HEK293T (cell line): ENCODE measurements at regions not wholly inside any gene's neighbourhood (a gene's known extent, or its start where the extent isn't known, plus 50 kb on each side); places are given as distances from the start of the nearest gene placed in this dataset.
"Not testable (repeated sequence)": the region's sequence is repeated elsewhere in the genome, so short reads cannot be mapped to it uniquely, and the experiment has no call there.

ENCODE experiments used
- CTCF ChIA-PET: fragments of 350-600 bp; formaldehyde crosslinking; extraction: SDS; loops from one replicate; lab custom pipeline; 2021; ENCODE audit warnings: antibody characterized with exemption, inconsistent platforms; lab: Yijun Ruan, JAX
- POLR2A ChIA-PET: fragments of 350-600 bp; formaldehyde crosslinking; extraction: SDS; loops from one replicate; lab custom pipeline; 2020; ENCODE audit warnings: antibody characterized with exemption, inconsistent platforms; lab: Yijun Ruan, JAX
- DNase-seq: peaks from one replicate; pipeline ENCODE4 v3.0.0; 2012; ENCODE audit warnings: mixed read lengths; ENCODE audit errors: extremely low spot score
- ARNT ChIP-seq: fragments of 450-650 bp; IDR thresholded peaks from 2 replicates; pipeline ENCODE4 v1.6.1; 2017; ENCODE audit warnings: mild to moderate bottlenecking
- BHLHE40 ChIP-seq: fragments of 450-650 bp; IDR thresholded peaks from 2 replicates; pipeline ENCODE4 v1.6.1; 2016; ENCODE audit warnings: mild to moderate bottlenecking, moderate library complexity, borderline replicate concordance
- CTBP1 ChIP-seq: fragments of 450-650 bp; IDR thresholded peaks from 2 replicates; pipeline ENCODE4 v1.6.1; 2016; ENCODE audit warnings: borderline replicate concordance
- ELF4 ChIP-seq: fragments of 450-650 bp; IDR thresholded peaks from 2 replicates; pipeline ENCODE4 v1.6.1; 2017; ENCODE audit warnings: antibody characterized with exemption
- FOXA1 ChIP-seq: fragments of 450-650 bp; IDR thresholded peaks from 2 replicates; pipeline ENCODE4 v1.6.1; 2016; ENCODE audit warnings: mild to moderate bottlenecking
- FOXK2 ChIP-seq: fragments of 450-650 bp; IDR thresholded peaks from 2 replicates; pipeline ENCODE4 v1.6.1; 2016; ENCODE audit warnings: mild to moderate bottlenecking
- FOXM1 ChIP-seq: fragments of 450-650 bp; IDR thresholded peaks from 2 replicates; pipeline ENCODE4 v1.6.1; 2017; ENCODE audit warnings: mild to moderate bottlenecking, borderline replicate concordance
- HDGF ChIP-seq: fragments of 450-650 bp; IDR thresholded peaks from 2 replicates; pipeline ENCODE4 v1.6.1; 2017; ENCODE audit warnings: antibody characterized with exemption, borderline replicate concordance
- L3MBTL2 ChIP-seq: fragments of 450-650 bp; conservative IDR thresholded peaks from 2 replicates; pipeline ENCODE4 v1.6.1; 2016; ENCODE audit warnings: mild to moderate bottlenecking
- LEF1 ChIP-seq: fragments of 450-650 bp; IDR thresholded peaks from 2 replicates; pipeline ENCODE4 v1.6.1; 2017; ENCODE audit warnings: mild to moderate bottlenecking, borderline replicate concordance
- NFRKB ChIP-seq: fragments of 450-650 bp; IDR thresholded peaks from 2 replicates; pipeline ENCODE4 v1.6.1; 2016; ENCODE audit warnings: mild to moderate bottlenecking, moderate library complexity
- SP1 ChIP-seq: fragments of 450-650 bp; IDR thresholded peaks from 2 replicates; pipeline ENCODE4 v1.6.1; 2017
- SUZ12 ChIP-seq: fragments of 450-650 bp; IDR thresholded peaks from 2 replicates; pipeline ENCODE4 v1.6.1; 2016; ENCODE audit warnings: mild to moderate bottlenecking
- TARDBP ChIP-seq: fragments of 450-650 bp; IDR thresholded peaks from 2 replicates; pipeline ENCODE4 v1.6.1; 2016
- ZNF384 ChIP-seq: fragments of 450-650 bp; IDR thresholded peaks from 2 replicates; pipeline ENCODE4 v1.6.1; 2016
- TF ChIP-seq, protein P1 (sequence below): fragments of 450-650 bp; IDR thresholded peaks from 2 replicates; pipeline ENCODE4 v1.6.1; 2016

- POLR2A ChIA-PET: no interaction called here
- CTCF ChIA-PET: interaction anchor here (0.6 kb wide), 1 partner anchor 89 kb away, joined by 3 read pairs; no protein-coding TSS in a partner anchor
- DNase-seq: no peak
- no peak for TF ChIP-seq LEF1
- TF ChIP-seq NFRKB: no peak
- TF ChIP-seq ZNF384: no peak
- no peak for TF ChIP-seq ELF4
- no peak for TF ChIP-seq HDGF
- no peak for TF ChIP-seq FOXM1
- no peak for TF ChIP-seq ARNT
- TF ChIP-seq L3MBTL2: no peak
- TF ChIP-seq SP1: no peak
- TF ChIP-seq CTBP1: no peak
- TF ChIP-seq TARDBP: no peak
- TF ChIP-seq BHLHE40: no peak
- no peak for TF ChIP-seq FOXK2
Measured at GRCh38 chr9:71268871-71269635, 147.6 kb upstream of the TRPM3 start.

DNA sequence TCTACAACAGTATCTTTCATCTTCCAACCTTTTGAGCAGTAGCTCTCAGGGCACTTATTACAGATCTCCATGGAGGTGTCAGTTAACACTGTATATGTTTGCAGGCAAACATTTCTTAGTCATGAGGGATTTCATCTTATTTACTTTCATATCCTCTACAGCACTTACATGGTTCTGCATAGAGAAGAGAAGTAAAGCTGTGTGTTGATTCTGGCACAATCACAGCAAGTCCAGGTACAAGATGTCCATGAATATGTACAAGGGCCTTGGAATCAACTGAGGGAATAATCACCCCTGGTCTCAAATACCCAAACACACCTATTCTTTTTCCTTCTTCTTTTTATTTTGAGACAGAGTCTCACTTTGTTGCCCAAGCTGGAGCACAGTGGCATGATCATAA is 142.0 kb upstream of the TRPM3 start:
- no peak for DNase-seq
- POLR2A ChIA-PET: no interaction called here
- CTCF ChIA-PET: no interaction called here

GRCh38 chr9:71260419-71260818 is 139.0 kb upstream of the TRPM3 start:
- DNase-seq, CTCF ChIA-PET, POLR2A ChIA-PET: not testable (repeated sequence)

More for the DNA sequence above, 142.0 kb upstream of the TRPM3 start:
- TF ChIP-seq FOXK2: no peak

- ChIA-PET CTCF (no interaction called here), POLR2A (no interaction called here)
- no peak for DNase-seq
- TF ChIP-seq BHLHE40 (no peak), LEF1 (no peak), SUZ12 (no peak), SP1 (no peak), NFRKB (no peak), CTBP1 (no peak), L3MBTL2 (no peak), ELF4 (no peak), ZNF384 (no peak), FOXK2 (no peak), TARDBP (no peak), HDGF (no peak), FOXM1 (no peak), FOXA1 (no peak), ARNT (no peak)
- TF ChIP-seq, protein P1, sequence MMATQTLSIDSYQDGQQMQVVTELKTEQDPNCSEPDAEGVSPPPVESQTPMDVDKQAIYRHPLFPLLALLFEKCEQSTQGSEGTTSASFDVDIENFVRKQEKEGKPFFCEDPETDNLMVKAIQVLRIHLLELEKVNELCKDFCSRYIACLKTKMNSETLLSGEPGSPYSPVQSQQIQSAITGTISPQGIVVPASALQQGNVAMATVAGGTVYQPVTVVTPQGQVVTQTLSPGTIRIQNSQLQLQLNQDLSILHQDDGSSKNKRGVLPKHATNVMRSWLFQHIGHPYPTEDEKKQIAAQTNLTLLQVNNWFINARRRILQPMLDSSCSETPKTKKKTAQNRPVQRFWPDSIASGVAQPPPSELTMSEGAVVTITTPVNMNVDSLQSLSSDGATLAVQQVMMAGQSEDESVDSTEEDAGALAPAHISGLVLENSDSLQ: no peak
Measured at GRCh38 chr9:71254592-71255277, 133.3 kb upstream of the TRPM3 start.

- POLR2A ChIA-PET: no interaction called here
- TF ChIP-seq ELF4: no peak
- no peak for DNase-seq
- CTCF ChIA-PET: no interaction called here
Measured at GRCh38 chr9:71253011-71253410, 131.6 kb upstream of the TRPM3 start.

GRCh38 chr9:71250581-71250980 is 129.2 kb upstream of the TRPM3 start:
- TF ChIP-seq FOXA1: no peak
- no peak for TF ChIP-seq ZNF384
- TF ChIP-seq L3MBTL2: no peak
- TF ChIP-seq BHLHE40: no peak
- no peak for TF ChIP-seq CTBP1
- TF ChIP-seq SP1: no peak
- TF ChIP-seq, protein P1: no peak
- no peak for TF ChIP-seq FOXK2
- no peak for TF ChIP-seq LEF1
- TF ChIP-seq ARNT: no peak
- no peak for TF ChIP-seq NFRKB
- no peak for TF ChIP-seq FOXM1
- ChIA-PET CTCF (interaction anchor here (1.0 kb wide), 1 partner anchor 326 kb away, joined by 4 read pairs; no protein-coding TSS in a partner anchor), POLR2A (no interaction called here)
- DNase-seq: no peak

- peak; percentile 56 for DNase-seq
- ChIA-PET POLR2A (no interaction called here), CTCF (interaction anchor here (1.0 to 1.1 kb wide), 2 partner anchors 325 to 612 kb away, joined by 3 to 4 read pairs; no protein-coding TSS in a partner anchor)
- TF ChIP-seq LEF1: no peak
- TF ChIP-seq FOXM1: no peak
- TF ChIP-seq FOXA1: no peak
- no peak for TF ChIP-seq ZNF384
- TF ChIP-seq, protein P1: no peak
- no peak for TF ChIP-seq CTBP1
- no peak for TF ChIP-seq NFRKB
- no peak for TF ChIP-seq ELF4
- TF ChIP-seq BHLHE40: no peak
- TF ChIP-seq SP1: no peak
- no peak for TF ChIP-seq FOXK2
- TF ChIP-seq TARDBP: no peak
- no peak for TF ChIP-seq HDGF
Measured at GRCh38 chr9:71249729-71250317, 128.4 kb upstream of the TRPM3 start.
